Lower leg skin (tissue), 3 donors: ENCODE measurements at regions not wholly inside any gene's neighbourhood (a gene's known extent, or its start where the extent isn't known, plus 50 kb on each side); places are given as distances from the start of the nearest gene placed in this dataset.

Experiments
- POLR2A ChIP-seq, 2 donors: fragments of 450-650 bp; IDR thresholded peaks; one replicate each; pipeline ENCODE4 v1.6.1; 2016 to 2017; ENCODE audit warnings: antibody characterized with exemption in 2 of 2, mild to moderate bottlenecking in 1 of 2, moderate library complexity in 1 of 2
- TF ChIP-seq, protein P1 (sequence below), 3 donors: fragments of 450-650 bp; IDR thresholded peaks; one replicate each; pipeline ENCODE4 v1.5.1; 2016; ENCODE audit warnings: antibody characterized with exemption in 3 of 3, mild to moderate bottlenecking in 3 of 3, moderate library complexity in 2 of 3

DNA sequence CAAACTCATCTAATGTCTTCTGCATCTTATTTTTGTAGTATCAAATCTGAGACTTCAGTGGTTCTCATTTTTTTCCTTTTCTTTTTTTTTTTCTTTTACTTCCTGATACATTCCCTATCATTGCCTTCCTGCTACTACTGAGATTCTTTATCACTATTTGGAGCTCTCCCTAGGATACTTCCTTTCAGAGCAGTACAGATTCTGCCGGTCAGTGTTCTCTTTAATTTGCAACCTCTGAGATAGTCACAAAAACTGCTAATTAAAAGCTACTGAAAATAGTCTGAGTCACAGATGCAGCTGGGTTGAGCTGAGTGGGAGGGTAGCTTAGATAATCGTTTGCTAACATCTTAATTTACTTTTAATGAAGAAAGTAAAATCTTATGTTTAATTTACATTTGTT, 1279.7 kb downstream of the ARAP2 start:
- no peak for TF ChIP-seq POLR2A (IDR thresholded peaks at IDR 0.05)
- TF ChIP-seq, protein P1, sequence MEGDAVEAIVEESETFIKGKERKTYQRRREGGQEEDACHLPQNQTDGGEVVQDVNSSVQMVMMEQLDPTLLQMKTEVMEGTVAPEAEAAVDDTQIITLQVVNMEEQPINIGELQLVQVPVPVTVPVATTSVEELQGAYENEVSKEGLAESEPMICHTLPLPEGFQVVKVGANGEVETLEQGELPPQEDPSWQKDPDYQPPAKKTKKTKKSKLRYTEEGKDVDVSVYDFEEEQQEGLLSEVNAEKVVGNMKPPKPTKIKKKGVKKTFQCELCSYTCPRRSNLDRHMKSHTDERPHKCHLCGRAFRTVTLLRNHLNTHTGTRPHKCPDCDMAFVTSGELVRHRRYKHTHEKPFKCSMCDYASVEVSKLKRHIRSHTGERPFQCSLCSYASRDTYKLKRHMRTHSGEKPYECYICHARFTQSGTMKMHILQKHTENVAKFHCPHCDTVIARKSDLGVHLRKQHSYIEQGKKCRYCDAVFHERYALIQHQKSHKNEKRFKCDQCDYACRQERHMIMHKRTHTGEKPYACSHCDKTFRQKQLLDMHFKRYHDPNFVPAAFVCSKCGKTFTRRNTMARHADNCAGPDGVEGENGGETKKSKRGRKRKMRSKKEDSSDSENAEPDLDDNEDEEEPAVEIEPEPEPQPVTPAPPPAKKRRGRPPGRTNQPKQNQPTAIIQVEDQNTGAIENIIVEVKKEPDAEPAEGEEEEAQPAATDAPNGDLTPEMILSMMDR (IDR thresholded peaks at IDR 0.05) = no peak
